ENCODE measurements at regions not wholly inside any gene's neighbourhood (a gene's known extent, or its start where the extent isn't known, plus 50 kb on each side); places are given as distances from the start of the nearest gene placed in this dataset.

DNA sequence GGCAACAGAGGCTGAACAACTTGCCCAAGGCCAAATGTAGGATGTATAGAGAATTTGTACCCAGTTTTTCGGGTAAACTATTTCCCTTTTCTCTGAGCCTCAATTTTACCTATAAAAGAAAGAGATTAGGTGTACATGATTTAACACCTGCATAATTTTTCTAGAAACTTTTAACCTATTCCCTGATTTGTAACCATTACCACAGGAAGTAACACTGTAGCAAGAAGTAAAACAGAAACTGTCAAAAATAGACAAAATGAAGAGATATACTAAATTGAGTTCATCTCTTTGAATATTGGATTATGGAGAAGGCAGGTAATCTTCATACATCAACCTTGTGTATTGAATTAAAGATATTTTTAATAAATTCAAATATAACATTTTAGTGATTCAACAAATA, 136.2 kb downstream of the ZC3H11B start:
- FAIRE-seq (no peak), DNase-seq (ENCODE audit: insufficient read length, low spot score) (no peak)
- TF ChIP-seq POLR2A (IDR thresholded peaks at IDR 0.05; ENCODE audit: low read depth, low read length) = no peak

- no peak for TF ChIP-seq POLR2A (IDR thresholded peaks at IDR 0.05; ENCODE audit: low read depth, low read length)
- no peak for FAIRE-seq
- DNase-seq (ENCODE audit: insufficient read length, low spot score) = no peak
These were observed 136.8 kb downstream of the ZC3H11B start for GRCh38 chr1:219476116-219476515.

DNA sequence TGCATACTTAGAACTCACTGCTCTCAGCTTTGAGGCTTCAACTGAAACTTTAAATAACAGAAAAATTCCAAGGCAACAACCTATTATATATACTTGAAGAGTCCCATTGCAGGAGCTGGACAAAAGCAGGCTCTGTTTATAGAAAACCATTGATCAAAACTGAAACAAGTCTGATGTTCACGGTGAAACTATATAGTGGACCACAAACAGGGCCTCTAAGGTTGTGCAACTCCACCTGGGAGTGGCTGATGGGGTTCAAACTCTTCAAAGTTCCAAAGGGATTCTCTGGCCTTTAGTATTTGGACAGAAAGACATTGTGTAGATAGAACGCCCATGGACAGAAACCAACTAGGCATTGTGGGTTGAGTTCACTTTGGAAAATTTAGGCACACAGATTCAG, 140.3 kb downstream of the ZC3H11B start:
- DNase-seq (ENCODE audit: insufficient read length, low spot score) (no peak), FAIRE-seq (no peak)
- TF ChIP-seq POLR2A (IDR thresholded peaks at IDR 0.05; ENCODE audit: low read depth, low read length) = no peak

- no peak for FAIRE-seq
- TF ChIP-seq POLR2A (IDR thresholded peaks at IDR 0.05; ENCODE audit: low read depth, low read length) = no peak
- no peak for DNase-seq (ENCODE audit: insufficient read length, low spot score)
These were observed 145.4 kb downstream of the ZC3H11B start for GRCh38 chr1:219467524-219467923.

- FAIRE-seq (no peak), DNase-seq (ENCODE audit: insufficient read length, low spot score) (no peak)
- no peak for TF ChIP-seq POLR2A (IDR thresholded peaks at IDR 0.05; ENCODE audit: low read depth, low read length)
These were observed 146.1 kb downstream of the ZC3H11B start for GRCh38 chr1:219466766-219467165.

DNA sequence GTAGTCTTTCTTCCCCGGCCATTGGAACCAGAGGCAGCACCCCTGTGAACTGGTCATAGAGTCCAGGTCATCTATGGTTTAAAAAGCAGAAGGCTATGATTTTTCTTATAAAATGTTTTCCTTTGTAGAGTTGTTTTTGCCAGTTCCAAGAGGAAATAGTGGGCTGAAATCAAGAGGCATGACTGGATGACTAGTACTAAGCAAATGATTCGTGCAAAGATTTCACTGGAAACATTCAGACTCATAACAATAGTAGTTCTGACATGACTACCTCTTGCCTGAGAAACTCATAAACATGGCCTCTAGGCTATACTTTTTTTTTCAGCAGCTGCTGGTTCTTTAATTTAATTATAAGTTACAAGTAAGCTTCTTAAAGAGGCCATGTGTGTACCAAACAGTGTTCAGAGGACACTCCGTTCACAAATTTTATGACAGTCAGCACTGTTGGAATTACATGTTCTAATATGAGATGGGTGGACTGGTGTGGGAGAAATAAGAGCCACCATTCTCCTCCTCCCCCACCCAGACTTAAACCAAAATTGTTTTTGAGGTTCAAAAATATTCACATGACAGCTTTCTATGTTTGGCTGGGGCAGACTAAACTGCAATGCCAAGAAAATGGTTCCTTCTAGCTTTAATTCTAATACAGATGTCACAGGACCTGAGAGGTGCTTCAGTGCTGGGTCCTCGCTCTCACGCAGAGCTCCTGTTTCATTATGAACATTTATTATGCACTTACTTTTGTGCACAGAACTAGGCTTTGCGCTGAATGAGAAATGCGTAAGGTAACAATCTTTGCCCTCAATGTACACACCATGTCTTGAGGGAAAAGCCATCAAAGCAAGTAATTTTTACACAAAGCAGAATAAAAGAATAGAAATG, 147.5 kb downstream of the ZC3H11B start:
- FAIRE-seq (no peak), DNase-seq (ENCODE audit: insufficient read length, low spot score) (no peak)
- no peak for TF ChIP-seq POLR2A (IDR thresholded peaks at IDR 0.05; ENCODE audit: low read depth, low read length)

- FAIRE-seq (no peak), DNase-seq (ENCODE audit: insufficient read length, low spot score) (no peak)
- TF ChIP-seq POLR2A (IDR thresholded peaks at IDR 0.05; ENCODE audit: low read depth, low read length) = no peak
These were observed 149.3 kb downstream of the ZC3H11B start for GRCh38 chr1:219463636-219464035.

DNA sequence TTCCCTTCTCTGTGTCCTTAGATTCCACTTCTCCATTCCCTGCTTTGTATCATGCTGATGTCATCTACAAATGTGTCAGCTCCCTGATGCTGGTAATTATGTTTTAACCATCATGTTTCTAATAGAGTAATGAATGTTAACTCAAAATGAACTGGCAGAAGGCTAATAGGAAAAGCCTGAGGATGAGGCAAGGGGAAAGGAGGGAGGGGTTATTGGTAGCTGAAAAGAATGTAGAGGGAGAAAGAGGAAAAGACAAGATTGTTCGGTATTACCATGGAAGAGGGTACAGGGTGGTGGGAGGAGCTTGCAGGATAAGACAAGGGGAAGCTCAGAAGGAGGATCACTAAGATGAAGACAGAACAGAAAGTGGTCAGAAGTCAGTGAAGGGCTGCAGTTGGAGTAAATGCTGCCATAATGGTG, 150.9 kb downstream of the ZC3H11B start:
- FAIRE-seq (no peak), DNase-seq (ENCODE audit: insufficient read length, low spot score) (no peak)
- no peak for TF ChIP-seq POLR2A (IDR thresholded peaks at IDR 0.05; ENCODE audit: low read depth, low read length)

GRCh38 chr1:219460896-219461815, 151.7 kb downstream of the ZC3H11B start:
- no peak for DNase-seq (ENCODE audit: insufficient read length, low spot score)
- no peak for FAIRE-seq
- TF ChIP-seq POLR2A (IDR thresholded peaks at IDR 0.05; ENCODE audit: low read depth, low read length) = no peak

DNA sequence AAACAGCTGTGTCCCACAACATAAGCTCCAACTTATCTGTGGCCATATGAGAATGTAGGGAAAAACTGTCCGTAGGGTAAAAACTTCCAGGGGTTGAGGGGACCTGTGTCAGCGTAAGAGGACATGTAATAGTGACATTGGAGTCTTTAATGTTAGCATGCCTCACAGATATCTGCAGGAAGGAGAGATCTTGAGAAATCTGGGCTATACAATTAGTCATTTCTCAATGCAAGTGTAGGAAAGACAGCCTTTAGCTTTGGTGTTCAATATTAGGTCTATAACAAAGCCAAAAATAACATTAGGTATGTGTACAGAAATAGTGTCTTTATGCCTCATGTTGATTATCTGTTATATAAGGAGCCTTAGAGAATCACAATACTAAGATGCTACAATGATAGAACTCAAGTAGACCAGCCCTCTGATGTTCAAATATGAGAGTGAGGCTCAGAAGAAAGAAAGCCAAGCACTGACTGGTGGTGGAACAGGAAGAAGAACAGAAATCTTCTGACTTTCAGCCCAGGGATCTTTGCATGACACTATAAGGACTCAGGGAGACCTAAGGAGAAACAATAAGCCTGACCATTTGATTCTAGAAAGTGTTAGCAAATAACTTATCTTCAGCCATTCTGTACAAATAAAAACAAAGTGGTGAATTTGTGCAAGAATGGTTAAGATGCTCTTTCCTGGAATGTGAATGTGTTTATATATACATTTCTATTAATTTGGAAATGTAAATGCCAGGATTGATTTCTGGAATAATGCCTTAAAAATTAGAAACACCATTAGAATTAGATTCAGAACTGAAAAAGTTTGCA, 152.6 kb downstream of the ZC3H11B start:
- FAIRE-seq (no peak), DNase-seq (ENCODE audit: insufficient read length, low spot score) (no peak)
- TF ChIP-seq POLR2A (IDR thresholded peaks at IDR 0.05; ENCODE audit: low read depth, low read length) = no peak

- TF ChIP-seq POLR2A (IDR thresholded peaks at IDR 0.05; ENCODE audit: low read depth, low read length) = no peak
- DNase-seq (ENCODE audit: insufficient read length, low spot score) = no peak
- no peak for FAIRE-seq
These were observed 153.4 kb downstream of the ZC3H11B start for GRCh38 chr1:219459351-219460080.

GRCh38 chr1:219446288-219446687, 166.6 kb downstream of the ZC3H11B start:
- TF ChIP-seq POLR2A (IDR thresholded peaks at IDR 0.05; ENCODE audit: low read depth, low read length) = no peak
- FAIRE-seq (no peak), DNase-seq (ENCODE audit: insufficient read length, low spot score) (no peak)

DNA sequence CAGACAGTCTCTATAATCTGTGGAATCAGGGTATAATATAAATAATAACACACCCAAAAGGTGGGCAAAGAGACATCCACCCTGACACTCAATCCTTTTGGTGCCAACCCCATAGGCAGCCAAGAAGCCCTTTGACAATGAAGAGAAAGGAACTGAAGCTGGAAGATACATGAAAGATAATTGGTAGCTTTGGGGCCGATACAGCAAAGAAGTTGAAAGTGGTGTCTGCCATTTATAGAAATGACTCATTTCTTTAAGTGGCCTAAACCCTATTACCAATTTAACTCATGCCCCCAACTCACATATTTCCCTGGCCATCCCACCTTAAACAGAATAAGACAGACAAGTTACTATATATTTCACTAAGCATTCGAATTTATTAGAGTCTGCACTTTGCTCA, 167.0 kb downstream of the ZC3H11B start:
- FAIRE-seq (no peak), DNase-seq (ENCODE audit: insufficient read length, low spot score) (no peak)
- TF ChIP-seq POLR2A (IDR thresholded peaks at IDR 0.05; ENCODE audit: low read depth, low read length) = no peak

Measured in H54 (cell line).